ENCODE measurements at regions not wholly inside any gene's neighbourhood (a gene's known extent, or its start where the extent isn't known, plus 50 kb on each side); places are given as distances from the start of the nearest gene placed in this dataset.

DNA sequence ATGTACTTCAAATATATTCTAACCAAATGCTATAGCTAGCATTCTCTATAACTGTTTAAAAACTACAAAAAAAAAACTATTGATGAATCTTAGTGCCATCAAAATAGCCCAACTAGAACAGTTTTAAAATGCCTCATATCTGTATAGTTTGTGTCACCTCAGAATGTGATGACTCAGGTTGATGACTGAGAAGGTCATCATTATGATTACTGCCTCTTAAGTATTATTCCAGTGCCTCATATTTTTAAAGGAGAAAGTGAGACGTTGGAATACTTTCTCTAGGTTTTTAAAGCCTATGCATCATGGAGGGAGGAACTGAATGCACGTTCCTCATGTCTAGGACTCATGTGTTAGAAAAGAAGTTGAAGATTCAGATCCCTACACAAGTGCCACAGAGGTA is 88.2 kb downstream of the TMA16 start:
- TF ChIP-seq GLIS1 (tag by site-specific recombination; IDR thresholded peaks at IDR 0.05) (no peak), ZNF624 (tag by site-specific recombination; IDR thresholded peaks at IDR 0.05) (no peak), ZBTB20 (tag by site-specific recombination; IDR thresholded peaks at IDR 0.05) (no peak), ZBTB21 (tag by site-specific recombination; IDR thresholded peaks at IDR 0.05) (no peak)
- TF ChIP-seq, protein P1, sequence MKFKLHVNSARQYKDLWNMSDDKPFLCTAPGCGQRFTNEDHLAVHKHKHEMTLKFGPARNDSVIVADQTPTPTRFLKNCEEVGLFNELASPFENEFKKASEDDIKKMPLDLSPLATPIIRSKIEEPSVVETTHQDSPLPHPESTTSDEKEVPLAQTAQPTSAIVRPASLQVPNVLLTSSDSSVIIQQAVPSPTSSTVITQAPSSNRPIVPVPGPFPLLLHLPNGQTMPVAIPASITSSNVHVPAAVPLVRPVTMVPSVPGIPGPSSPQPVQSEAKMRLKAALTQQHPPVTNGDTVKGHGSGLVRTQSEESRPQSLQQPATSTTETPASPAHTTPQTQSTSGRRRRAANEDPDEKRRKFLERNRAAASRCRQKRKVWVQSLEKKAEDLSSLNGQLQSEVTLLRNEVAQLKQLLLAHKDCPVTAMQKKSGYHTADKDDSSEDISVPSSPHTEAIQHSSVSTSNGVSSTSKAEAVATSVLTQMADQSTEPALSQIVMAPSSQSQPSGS (tag by site-specific recombination; IDR thresholded peaks at IDR 0.05; ENCODE audit: low read depth) = no peak
- TF ChIP-seq, protein P2, sequence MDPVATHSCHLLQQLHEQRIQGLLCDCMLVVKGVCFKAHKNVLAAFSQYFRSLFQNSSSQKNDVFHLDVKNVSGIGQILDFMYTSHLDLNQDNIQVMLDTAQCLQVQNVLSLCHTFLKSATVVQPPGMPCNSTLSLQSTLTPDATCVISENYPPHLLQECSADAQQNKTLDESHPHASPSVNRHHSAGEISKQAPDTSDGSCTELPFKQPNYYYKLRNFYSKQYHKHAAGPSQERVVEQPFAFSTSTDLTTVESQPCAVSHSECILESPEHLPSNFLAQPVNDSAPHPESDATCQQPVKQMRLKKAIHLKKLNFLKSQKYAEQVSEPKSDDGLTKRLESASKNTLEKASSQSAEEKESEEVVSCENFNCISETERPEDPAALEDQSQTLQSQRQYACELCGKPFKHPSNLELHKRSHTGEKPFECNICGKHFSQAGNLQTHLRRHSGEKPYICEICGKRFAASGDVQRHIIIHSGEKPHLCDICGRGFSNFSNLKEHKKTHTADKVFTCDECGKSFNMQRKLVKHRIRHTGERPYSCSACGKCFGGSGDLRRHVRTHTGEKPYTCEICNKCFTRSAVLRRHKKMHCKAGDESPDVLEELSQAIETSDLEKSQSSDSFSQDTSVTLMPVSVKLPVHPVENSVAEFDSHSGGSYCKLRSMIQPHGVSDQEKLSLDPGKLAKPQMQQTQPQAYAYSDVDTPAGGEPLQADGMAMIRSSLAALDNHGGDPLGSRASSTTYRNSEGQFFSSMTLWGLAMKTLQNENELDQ (tag by site-specific recombination; IDR thresholded peaks at IDR 0.05; ENCODE audit: low read depth) = no peak
- TF ChIP-seq, protein P3, sequence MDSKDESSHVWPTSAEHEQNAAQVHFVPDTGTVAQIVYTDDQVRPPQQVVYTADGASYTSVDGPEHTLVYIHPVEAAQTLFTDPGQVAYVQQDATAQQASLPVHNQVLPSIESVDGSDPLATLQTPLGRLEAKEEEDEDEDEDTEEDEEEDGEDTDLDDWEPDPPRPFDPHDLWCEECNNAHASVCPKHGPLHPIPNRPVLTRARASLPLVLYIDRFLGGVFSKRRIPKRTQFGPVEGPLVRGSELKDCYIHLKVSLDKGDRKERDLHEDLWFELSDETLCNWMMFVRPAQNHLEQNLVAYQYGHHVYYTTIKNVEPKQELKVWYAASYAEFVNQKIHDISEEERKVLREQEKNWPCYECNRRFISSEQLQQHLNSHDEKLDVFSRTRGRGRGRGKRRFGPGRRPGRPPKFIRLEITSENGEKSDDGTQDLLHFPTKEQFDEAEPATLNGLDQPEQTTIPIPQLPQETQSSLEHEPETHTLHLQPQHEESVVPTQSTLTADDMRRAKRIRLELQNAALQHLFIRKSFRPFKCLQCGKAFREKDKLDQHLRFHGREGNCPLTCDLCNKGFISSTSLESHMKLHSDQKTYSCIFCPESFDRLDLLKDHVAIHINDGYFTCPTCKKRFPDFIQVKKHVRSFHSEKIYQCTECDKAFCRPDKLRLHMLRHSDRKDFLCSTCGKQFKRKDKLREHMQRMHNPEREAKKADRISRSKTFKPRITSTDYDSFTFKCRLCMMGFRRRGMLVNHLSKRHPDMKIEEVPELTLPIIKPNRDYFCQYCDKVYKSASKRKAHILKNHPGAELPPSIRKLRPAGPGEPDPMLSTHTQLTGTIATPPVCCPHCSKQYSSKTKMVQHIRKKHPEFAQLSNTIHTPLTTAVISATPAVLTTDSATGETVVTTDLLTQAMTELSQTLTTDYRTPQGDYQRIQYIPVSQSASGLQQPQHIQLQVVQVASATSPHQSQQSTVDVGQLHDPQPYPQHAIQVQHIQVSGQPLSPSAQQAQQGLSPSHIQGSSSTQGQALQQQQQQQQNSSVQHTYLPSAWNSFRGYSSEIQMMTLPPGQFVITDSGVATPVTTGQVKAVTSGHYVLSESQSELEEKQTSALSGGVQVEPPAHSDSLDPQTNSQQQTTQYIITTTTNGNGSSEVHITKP (tag by site-specific recombination; IDR thresholded peaks at IDR 0.05) = no peak
- TF ChIP-seq, protein P4, sequence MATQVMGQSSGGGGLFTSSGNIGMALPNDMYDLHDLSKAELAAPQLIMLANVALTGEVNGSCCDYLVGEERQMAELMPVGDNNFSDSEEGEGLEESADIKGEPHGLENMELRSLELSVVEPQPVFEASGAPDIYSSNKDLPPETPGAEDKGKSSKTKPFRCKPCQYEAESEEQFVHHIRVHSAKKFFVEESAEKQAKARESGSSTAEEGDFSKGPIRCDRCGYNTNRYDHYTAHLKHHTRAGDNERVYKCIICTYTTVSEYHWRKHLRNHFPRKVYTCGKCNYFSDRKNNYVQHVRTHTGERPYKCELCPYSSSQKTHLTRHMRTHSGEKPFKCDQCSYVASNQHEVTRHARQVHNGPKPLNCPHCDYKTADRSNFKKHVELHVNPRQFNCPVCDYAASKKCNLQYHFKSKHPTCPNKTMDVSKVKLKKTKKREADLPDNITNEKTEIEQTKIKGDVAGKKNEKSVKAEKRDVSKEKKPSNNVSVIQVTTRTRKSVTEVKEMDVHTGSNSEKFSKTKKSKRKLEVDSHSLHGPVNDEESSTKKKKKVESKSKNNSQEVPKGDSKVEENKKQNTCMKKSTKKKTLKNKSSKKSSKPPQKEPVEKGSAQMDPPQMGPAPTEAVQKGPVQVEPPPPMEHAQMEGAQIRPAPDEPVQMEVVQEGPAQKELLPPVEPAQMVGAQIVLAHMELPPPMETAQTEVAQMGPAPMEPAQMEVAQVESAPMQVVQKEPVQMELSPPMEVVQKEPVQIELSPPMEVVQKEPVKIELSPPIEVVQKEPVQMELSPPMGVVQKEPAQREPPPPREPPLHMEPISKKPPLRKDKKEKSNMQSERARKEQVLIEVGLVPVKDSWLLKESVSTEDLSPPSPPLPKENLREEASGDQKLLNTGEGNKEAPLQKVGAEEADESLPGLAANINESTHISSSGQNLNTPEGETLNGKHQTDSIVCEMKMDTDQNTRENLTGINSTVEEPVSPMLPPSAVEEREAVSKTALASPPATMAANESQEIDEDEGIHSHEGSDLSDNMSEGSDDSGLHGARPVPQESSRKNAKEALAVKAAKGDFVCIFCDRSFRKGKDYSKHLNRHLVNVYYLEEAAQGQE (tag by site-specific recombination; IDR thresholded peaks at IDR 0.05) = no peak
- TF ChIP-seq, protein P5, sequence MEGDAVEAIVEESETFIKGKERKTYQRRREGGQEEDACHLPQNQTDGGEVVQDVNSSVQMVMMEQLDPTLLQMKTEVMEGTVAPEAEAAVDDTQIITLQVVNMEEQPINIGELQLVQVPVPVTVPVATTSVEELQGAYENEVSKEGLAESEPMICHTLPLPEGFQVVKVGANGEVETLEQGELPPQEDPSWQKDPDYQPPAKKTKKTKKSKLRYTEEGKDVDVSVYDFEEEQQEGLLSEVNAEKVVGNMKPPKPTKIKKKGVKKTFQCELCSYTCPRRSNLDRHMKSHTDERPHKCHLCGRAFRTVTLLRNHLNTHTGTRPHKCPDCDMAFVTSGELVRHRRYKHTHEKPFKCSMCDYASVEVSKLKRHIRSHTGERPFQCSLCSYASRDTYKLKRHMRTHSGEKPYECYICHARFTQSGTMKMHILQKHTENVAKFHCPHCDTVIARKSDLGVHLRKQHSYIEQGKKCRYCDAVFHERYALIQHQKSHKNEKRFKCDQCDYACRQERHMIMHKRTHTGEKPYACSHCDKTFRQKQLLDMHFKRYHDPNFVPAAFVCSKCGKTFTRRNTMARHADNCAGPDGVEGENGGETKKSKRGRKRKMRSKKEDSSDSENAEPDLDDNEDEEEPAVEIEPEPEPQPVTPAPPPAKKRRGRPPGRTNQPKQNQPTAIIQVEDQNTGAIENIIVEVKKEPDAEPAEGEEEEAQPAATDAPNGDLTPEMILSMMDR (tag by site-specific recombination; IDR thresholded peaks at IDR 0.05) = no peak
